Coronary artery (tissue), 2 donors: ENCODE measurements at regions not wholly inside any gene's neighbourhood (a gene's known extent, or its start where the extent isn't known, plus 50 kb on each side); places are given as distances from the start of the nearest gene placed in this dataset.

Experiments used
- DNase-seq: peaks from one replicate; pipeline ENCODE4 v3.0.0-alpha.2; 2017; ENCODE audit warnings: low spot score
- H3K27ac ChIP-seq, 2 donors: fragments of 200-600 bp; sonication (generic); one replicate each; pipeline ENCODE4 v1.5.1; 2016 to 2019
- H3K4me3 ChIP-seq: fragments of 200-600 bp; sonication (generic); 2 replicates; pipeline ENCODE4 v1.5.1; 2016; ENCODE audit warnings: mild to moderate bottlenecking, moderate library complexity
- CTCF ChIP-seq: fragments of 200-600 bp; sonication (generic); IDR thresholded peaks from one replicate; pipeline ENCODE4 v1.5.1; 2019; ENCODE audit warnings: antibody characterized with exemption

GRCh38 chr6:146892613-146893401, 294.0 kb downstream of the ADGB start:
- Histone ChIP-seq H3K4me3 (no peak overlapping the region), H3K27ac (no peak overlapping the region)
- no peak for TF ChIP-seq CTCF
- DNase-seq = no peak

- no peak overlapping the region for H3K4me3 ChIP-seq
- DNase-seq = no peak
- no peak overlapping the region for H3K27ac ChIP-seq
- no peak for TF ChIP-seq CTCF
Observed at GRCh38 chr6:146893690-146894089, 294.9 kb downstream of the ADGB start.

- no peak for TF ChIP-seq CTCF
- Histone ChIP-seq H3K27ac (no peak overlapping the region), H3K4me3 (no peak overlapping the region)
- DNase-seq = no peak
Observed at GRCh38 chr6:146894624-146895023, 295.9 kb downstream of the ADGB start.

- no peak for TF ChIP-seq CTCF
- Histone ChIP-seq H3K4me3 (no peak overlapping the region), H3K27ac (no peak overlapping the region)
- no peak for DNase-seq
Observed at GRCh38 chr6:146895101-146895771, 296.5 kb downstream of the ADGB start.

GRCh38 chr6:146895772-146896061, 296.9 kb downstream of the ADGB start:
- no peak overlapping the region for H3K4me3 ChIP-seq
- no peak for TF ChIP-seq CTCF

GRCh38 chr6:146896062-146896813, 297.5 kb downstream of the ADGB start:
- no peak for DNase-seq
- Histone ChIP-seq H3K4me3 (no peak overlapping the region), H3K27ac (no peak overlapping the region)
- no peak for TF ChIP-seq CTCF

More at GRCh38 chr6:146895772-146896061, 296.9 kb downstream of the ADGB start:
- H3K27ac ChIP-seq = no peak overlapping the region
- no peak for DNase-seq
